AML-193 (cell line): ENCODE measurements at regions not wholly inside any gene's neighbourhood (a gene's known extent, or its start where the extent isn't known, plus 50 kb on each side); places are given as distances from the start of the nearest gene placed in this dataset.

ENCODE experiments used
- DNase-seq, 2 experiments: peaks; one replicate each; lab custom pipeline; 2025; lab: John Stamatoyannopoulos, UW

- DNase-seq: no peak
Observed at GRCh38 chr5:62977661-62978060, 399.0 kb downstream of the LRRC70 start.

DNA sequence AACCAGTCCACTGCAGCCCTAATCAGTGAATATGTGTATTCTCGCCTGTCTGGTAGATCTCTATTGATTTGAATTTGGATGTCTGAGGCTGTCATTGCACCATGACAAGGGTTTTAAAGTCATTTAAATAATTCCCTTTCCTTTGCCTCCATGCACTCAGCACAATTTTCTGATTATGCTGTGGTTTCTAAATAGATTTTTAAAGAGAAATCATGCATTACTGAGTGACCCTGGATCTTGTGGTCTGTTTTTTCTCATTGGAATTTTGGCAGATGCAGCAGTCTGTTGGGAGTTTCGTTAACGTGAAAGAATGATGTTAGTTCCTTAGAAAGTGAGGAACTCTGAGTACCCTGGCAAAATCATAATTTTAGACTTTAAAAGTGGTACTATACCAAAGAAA is 396.0 kb downstream of the LRRC70 start:
- no peak for DNase-seq

- no peak for DNase-seq
Observed at GRCh38 chr5:62969409-62970120, 390.9 kb downstream of the LRRC70 start.

- DNase-seq: no peak
Observed at GRCh38 chr5:62964428-62964827, 385.8 kb downstream of the LRRC70 start.

- DNase-seq: no peak
Observed at GRCh38 chr5:62960781-62961180, 382.2 kb downstream of the LRRC70 start.

- DNase-seq: no peak
Observed at GRCh38 chr5:62956597-62956996, 378.0 kb downstream of the LRRC70 start.

DNA sequence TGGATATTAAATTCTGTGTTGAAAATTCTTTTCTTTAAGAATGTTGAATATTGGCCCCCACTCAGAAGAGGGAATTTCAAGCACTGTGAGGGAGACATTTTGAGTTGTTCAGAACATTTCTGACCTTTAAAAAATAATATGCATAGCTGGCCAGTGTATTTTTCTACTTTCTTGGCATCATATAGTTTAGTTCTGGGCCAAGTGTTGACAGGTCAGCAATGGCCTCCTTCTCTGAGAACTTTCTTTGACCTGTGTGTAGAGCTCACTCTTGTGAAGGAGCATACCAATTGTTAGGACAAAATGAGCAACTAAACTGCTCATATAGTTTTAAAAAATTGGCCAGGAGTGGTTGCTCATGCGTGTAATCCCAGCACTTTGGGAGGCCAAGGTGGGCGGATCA is 376.0 kb downstream of the LRRC70 start:
- no peak for DNase-seq

GRCh38 chr5:62948301-62948700 is 369.7 kb downstream of the LRRC70 start:
- no peak for DNase-seq

DNA sequence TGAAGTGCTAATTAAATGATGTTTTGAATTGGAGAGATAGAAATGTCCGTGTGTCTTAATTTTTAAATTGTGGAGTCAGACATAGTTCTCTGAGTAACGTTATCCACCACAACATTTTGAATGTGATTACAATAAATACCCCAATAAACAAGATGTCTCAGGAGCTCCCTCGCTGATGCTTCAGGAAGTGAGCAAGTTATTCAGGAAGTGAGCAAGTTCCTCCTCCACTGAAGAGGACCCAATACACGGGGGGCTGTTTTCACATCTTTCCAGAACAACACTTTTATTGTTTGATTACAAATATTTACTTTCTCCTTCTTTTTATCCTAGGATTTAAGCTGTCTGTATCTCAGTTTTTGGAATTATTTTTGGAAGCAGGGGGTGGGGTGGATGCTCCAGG is 363.8 kb downstream of the LRRC70 start:
- no peak for DNase-seq

- DNase-seq: no peak
Observed at GRCh38 chr5:62938927-62939326, 360.3 kb downstream of the LRRC70 start.

DNA sequence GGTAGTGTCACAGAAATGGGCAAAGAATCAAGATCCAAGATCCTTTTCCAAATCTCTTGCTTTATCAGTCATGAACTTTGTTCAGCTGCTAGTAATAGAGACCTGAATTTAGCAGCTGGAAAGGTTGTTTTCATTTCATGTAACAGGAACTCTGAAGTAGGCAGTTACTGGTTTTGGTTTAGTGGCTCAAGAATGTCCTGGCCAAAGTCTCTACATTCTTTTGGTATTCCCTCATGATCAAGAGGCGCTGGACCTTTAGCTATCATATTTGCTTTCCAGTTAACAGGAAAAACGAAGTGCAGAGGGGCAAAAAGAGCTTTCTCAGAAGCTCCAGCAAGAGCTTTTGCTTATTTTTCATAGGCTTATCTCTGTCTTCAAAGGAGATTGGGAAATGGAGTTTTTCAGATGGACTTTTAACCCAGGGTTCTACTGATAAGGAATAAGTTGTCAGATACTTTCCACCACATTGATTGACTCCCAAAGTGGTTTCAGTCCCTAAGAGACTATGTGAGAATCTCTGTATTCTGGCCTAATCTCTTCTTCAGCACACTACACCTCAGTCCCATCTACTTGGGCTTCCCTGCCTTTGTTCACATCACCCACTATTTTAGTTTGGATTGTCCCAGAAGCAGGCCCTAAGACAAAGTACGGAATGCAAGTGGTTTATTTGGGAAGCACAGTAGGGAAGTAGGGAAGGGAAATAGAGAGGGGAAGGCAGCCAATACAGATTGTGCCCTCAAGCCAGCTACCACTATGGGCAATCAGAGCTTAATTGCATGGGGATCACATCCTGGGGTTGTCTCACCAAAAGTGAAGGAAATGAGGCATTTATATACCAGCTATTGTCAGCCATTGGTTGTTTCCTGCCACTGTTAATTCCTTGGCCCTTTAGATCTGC is 359.3 kb downstream of the LRRC70 start:
- no peak for DNase-seq

DNA sequence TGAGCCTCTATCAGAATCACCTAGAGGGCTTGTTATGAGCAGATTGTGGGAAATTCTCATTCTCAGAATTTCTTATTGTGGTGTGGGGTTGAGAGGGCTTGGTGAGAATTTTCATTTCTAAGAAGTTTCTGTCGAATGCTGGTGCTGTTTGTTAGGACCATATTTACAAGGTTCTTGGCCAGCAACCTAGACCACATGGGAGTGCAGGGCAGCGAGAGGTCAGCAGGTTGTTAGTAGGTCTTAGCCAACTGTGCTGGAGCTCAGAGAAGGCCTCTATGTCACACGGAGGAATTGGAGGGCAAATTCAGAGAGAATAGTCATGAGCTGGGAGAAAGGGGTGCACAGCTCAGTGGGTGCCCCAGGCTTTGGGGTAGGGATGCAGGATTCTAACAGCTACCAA is 357.0 kb downstream of the LRRC70 start:
- no peak for DNase-seq

DNA sequence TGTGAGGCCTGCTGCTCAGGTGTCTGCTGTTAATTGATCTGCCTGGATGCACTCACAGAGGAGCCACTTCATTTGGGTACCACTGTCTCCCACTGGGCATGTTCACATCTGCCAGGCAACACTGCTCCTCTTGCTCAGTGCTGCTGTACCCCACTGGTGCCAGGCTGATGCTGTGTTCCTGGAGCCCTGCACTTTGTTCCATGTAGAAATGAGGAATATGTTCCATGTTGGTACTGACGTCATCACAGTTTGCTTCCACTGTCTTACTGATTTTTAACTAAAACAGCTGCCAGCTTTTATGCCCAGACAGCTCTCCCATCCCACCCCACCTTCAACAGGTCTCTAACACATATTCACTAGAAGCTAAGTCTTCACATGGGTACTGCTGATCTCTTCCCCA is 355.7 kb downstream of the LRRC70 start:
- no peak for DNase-seq

DNA sequence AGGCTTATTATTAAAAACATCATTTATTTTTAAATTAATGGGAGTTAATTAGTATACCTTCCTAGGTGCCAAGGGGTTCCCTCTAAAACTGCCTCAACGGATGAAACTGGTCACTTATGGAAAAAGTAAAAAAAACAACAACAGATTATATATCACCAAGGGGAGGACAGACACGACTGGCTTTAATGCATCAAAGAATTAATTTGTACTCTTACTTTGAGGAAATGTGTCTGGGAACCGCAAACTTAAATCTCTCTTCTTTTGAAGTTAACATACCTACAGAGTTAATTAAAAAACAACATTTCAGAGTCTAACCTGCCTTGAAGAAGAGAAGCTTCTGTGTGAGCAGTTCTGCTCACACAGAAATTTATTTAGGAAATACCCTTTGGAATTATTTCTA is 354.6 kb downstream of the LRRC70 start:
- no peak for DNase-seq

DNA sequence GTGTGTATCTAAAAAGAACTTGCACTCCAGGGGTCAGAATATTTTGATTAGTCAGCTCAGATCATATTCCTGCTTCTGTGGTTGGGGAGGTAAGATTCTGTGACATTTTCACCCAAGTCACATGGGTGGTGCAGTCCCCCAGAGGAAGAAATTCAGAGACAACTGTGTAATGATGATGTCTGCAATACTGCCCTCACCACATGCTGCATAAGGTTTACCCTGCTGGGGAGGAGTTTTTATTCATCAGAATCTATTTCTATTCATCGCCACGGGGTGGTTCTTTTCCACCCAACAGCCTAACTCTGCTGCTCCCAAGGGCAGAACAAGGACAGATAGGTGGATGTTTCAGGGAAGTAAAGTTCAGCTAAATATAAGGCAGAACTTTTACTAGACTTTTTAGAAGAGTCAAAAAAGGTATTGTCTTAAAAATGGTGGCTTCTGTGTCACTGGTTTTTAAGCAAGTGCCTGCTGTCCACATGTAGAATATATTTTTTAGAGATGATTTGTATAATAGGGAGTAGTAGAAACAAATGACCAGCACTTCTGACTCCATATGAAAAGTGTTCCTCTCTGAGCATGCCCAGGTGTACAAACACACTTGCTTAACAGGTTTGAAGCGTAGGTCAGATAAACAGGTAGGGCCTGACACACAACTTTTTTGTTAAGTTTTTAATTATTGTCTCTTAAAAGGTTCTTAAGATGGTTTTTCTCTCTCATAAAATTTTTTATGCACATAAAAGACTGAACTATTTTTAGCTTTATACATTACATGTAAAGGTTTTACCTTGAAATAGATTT is 352.7 kb downstream of the LRRC70 start:
- DNase-seq: no peak

DNA sequence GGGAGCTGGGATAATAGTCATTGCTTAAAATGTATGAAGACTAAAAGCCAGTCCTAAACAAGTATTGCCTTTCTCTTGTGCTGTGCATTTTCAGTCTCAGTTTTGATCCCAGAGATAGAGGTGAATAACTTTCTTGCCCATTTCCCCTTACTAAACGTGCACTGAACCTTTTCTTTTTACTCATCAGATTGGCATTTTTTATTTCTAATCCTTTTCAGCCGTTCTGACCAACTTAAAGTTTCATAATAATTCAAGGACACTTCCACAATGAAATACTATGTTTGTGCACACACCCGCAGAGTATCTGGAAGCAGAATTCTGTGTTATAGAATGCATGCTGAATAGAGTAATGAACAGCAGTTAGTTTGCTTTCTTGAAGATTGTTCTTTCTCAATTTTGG is 343.6 kb downstream of the LRRC70 start:
- no peak for DNase-seq

- no peak for DNase-seq
Observed at GRCh38 chr5:62920856-62921255, 342.2 kb downstream of the LRRC70 start.

- DNase-seq: no peak
Observed at GRCh38 chr5:62909326-62909725, 330.7 kb downstream of the LRRC70 start.

DNA sequence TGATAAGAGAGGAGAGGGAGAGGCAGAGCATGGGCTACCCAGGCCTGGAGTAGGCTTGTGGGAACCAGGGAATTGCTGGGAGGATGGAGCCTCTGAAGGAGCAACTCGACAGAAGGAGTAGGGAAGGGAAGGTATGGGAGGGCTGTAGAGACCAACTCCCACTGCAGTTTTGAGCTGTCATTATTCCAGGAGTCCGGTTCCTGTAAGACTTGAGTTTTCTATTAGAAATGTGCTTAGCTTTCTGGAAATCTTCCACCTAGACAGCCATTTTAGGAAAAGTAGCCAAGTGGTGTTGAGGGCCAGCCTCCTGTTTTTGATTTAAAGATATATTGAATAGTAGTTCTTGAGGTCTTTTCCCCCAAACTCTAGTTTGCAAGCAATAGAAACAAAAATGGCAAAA is 323.5 kb downstream of the LRRC70 start:
- DNase-seq: no peak

GRCh38 chr5:62900976-62901375 is 322.4 kb downstream of the LRRC70 start:
- DNase-seq: no peak

DNA sequence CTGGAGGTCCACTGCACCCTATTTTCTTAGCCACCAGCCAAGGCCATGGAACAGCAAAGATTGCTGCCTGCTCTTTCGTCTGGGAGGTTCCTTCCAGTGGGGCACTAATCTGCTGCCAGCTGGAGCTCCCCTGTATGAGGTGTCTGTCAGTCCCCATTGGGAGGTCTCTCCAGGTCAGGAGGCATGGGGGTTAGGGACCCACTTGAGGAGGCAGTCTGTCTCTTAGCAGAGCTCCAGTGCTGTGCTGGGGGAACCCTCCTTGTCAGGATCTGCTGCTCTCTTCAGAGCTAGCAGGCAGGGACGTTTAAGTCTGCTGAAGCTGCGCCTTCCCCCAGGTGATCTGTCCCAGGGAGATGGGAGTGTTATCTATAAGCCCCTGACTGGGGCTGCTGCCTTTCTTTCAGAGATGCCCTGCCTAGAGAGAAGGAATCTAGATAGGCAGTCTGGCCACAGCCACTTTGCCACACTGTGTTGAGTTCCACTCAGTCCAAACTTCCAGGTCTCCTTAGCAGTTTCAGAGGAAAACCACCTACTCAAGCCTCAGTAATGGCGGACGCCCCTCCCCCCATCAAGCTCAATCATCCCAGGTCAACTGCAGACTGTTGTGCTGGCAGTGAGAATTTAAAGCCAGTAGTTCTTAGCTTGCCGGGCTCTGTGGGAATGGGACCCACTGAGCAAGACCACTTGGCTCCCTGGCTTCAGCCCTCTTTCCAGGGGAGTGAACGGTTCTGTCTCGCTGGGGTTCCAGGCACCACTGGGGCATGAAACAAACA is 317.7 kb downstream of the LRRC70 start:
- DNase-seq: no peak
